Right atrium auricular region (tissue), 2 donors: ENCODE measurements at regions not wholly inside any gene's neighbourhood (a gene's known extent, or its start where the extent isn't known, plus 50 kb on each side); places are given as distances from the start of the nearest gene placed in this dataset.

ENCODE experiments used
- DNase-seq: peaks from one replicate; pipeline ENCODE4 v3.0.0-alpha.2; 2019; ENCODE audit warnings: low spot score
- H3K27ac ChIP-seq, 2 donors: fragments of 200-600 bp; sonication (generic); 1 replicate in 1 of 2; 2 replicates in 1 of 2; pipeline ENCODE4 v1.5.1; 2016 to 2019
- H3K27me3 ChIP-seq, 2 donors: fragments of 200-600 bp; sonication (generic); one replicate each; pipeline versions ENCODE4 v1.5.1 to v1.6.0; 2017 to 2019
- H3K36me3 ChIP-seq: fragments of 200-600 bp; sonication (generic); one replicate; pipeline ENCODE4 v1.5.1; 2016
- H3K4me1 ChIP-seq, 2 donors: fragments of 200-600 bp; sonication (generic); one replicate each; pipeline versions ENCODE4 v1.5.1 to v1.6.0; 2017 to 2019
- H3K4me3 ChIP-seq, 2 donors: fragments of 200-600 bp; sonication (generic); 1 replicate in 1 of 2; 2 replicates in 1 of 2; pipeline ENCODE4 v1.5.1; 2017 to 2019; ENCODE audit warnings: mild to moderate bottlenecking in 1 of 2, moderate library complexity in 1 of 2
- H3K9me3 ChIP-seq, 2 donors: fragments of 200-600 bp; sonication (generic); one replicate each; pipeline ENCODE4 v1.5.1; 2019
- CTCF ChIP-seq, 2 donors: fragments of 200-600 bp; sonication (generic); IDR thresholded peaks; one replicate each; pipeline ENCODE4 v1.5.1; 2019; ENCODE audit warnings: antibody characterized with exemption in 2 of 2

- H3K9me3 ChIP-seq = no peaks in the 10 kb centered on the region
- no peak for TF ChIP-seq CTCF (IDR thresholded peaks at IDR 0.05)
- no peaks in the 10 kb centered on the region for H3K27me3 ChIP-seq
- no peaks in the 10 kb centered on the region for H3K4me1 ChIP-seq
- H3K36me3 ChIP-seq = no peaks in the 10 kb centered on the region
- no peak for DNase-seq
- no peak overlapping the region for H3K4me3 ChIP-seq
- no peak overlapping the region for H3K27ac ChIP-seq
Observed at GRCh38 chr2:75765798-75766197, 55.1 kb upstream of the GCFC2 start.

- TF ChIP-seq CTCF (IDR thresholded peaks at IDR 0.05) = no peak
- no peak for DNase-seq
- H3K4me1 ChIP-seq = no peaks in the 10 kb centered on the region
Observed at GRCh38 chr2:75764611-75765010, 53.9 kb upstream of the GCFC2 start.

More at GRCh38 chr2:75764611-75765010, 53.9 kb upstream of the GCFC2 start:
- Histone ChIP-seq H3K27me3 (no peaks in the 10 kb centered on the region), H3K36me3 (no peaks in the 10 kb centered on the region), H3K27ac (no peak overlapping the region), H3K9me3 (no peaks in the 10 kb centered on the region), H3K4me3 (no peak overlapping the region)
